Muscle layer of colon (tissue), 2 donors: ENCODE measurements at regions not wholly inside any gene's neighbourhood (a gene's known extent, or its start where the extent isn't known, plus 50 kb on each side); places are given as distances from the start of the nearest gene placed in this dataset.

ENCODE experiments used
- H3K27ac ChIP-seq: one replicate; pipeline ENCODE4 v1.7.0; 2013; ENCODE audit warnings: low read depth, mild to moderate bottlenecking, low read length, moderate library complexity
- H3K27me3 ChIP-seq, 2 donors: one replicate each; pipeline ENCODE4 v1.7.0; 2013; ENCODE audit warnings: low read length in 2 of 2, mild to moderate bottlenecking in 2 of 2; ENCODE audit not compliant: insufficient read depth in 2 of 2, control insufficient read depth in 1 of 2
- H3K36me3 ChIP-seq: one replicate; pipeline ENCODE4 v1.7.0; 2013; ENCODE audit warnings: mild to moderate bottlenecking, low read length; ENCODE audit not compliant: insufficient read depth
- H3K4me1 ChIP-seq: one replicate; pipeline ENCODE4 v1.7.0; 2013; ENCODE audit warnings: mild to moderate bottlenecking, low read length; ENCODE audit not compliant: insufficient read depth
- H3K4me3 ChIP-seq, 2 donors: one replicate each; pipeline ENCODE4 v1.7.0; 2013; ENCODE audit warnings: low read length in 2 of 2, low read depth in 1 of 2, mild to moderate bottlenecking in 1 of 2, moderate library complexity in 1 of 2
- H3K9ac ChIP-seq: one replicate; pipeline ENCODE4 v1.7.0; 2013; ENCODE audit warnings: low read length
- H3K9me3 ChIP-seq: one replicate; pipeline ENCODE4 v1.7.0; 2013; ENCODE audit warnings: mild to moderate bottlenecking, low read length
- donor health status: abdominal sarcoma.
- donor health status: Adenocarcinoma of cecum.

DNA sequence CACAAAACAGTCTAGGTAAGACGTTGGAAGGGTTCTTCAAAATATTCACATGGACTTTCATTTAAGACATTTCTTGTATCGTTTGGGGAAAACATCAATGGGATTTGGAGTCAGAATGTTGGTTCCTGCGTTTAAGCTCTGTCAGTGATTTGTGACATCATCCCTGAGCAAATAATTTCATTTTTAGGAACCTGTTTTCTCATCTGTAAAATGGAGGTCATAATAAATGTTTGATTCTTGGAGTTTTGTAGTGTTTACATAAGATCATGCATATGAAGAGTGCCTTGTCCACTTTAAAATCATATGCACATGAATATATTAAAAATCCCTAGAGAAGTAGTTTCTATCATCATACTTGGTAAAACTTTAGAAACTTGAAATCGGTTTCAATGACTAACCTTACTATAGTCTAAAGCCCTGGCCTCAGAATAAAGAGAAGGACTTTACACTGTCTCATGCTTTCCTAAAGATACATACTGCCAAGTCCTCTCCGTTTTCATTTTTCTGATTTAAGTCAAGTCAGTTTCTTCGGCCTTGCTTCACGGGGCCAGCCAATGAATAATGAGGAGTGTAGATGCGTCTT, 178.4 kb downstream of the ADSS2 start:
- no peak overlapping the region for H3K4me3 ChIP-seq
- peaks cover 17% of the 10 kb centered on the region for H3K4me1 ChIP-seq
- H3K9me3 ChIP-seq, result no peaks in the 10 kb centered on the region
- H3K27me3 ChIP-seq, result no peaks in the 10 kb centered on the region
- no peaks in the 10 kb centered on the region for H3K36me3 ChIP-seq
- H3K27ac ChIP-seq, result peak overlapping the region; percentile 51
- H3K9ac ChIP-seq, result peak overlapping the region; percentile 3

DNA sequence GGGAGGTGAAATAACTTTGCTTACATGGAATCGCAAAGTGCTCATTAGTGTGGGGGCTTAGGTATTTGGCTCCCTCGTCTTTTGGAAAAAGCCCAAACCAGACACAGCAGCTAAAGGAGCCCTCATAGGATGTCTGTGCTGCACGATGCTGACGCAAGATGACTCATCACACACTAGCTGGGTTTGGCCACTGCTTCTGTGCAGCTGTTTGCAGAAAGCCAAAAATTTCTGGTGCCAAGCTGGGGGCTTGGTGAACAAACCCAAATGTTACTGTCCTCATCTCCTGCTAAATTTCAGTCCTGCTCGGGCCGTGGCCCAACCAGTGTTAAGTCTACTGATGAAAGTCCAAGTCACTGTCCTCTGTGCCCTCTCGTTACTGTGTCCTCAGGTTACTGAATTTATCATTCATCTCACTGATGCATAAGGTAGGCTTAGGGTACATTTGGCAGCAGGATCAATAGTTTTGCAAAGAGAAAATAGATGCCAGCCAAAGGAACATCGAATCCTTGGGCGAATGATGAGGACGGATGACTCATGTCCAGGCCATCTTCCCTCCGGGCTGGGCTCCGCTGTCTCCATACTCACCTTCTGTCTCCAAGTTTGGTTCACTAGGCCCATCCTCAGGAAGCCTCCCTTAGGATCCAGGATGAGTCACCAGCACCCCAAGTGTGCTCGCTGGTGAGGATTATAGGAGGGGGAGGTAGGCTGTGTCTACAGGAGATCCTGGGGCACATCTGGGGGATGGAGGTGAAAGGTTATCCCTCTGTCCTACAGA, 177.7 kb downstream of the ADSS2 start:
- H3K9me3 ChIP-seq, result no peaks in the 10 kb centered on the region
- peaks cover 17% of the 10 kb centered on the region for H3K4me1 ChIP-seq
- H3K36me3 ChIP-seq, result no peaks in the 10 kb centered on the region
- no peak overlapping the region for H3K4me3 ChIP-seq
- no peaks in the 10 kb centered on the region for H3K27me3 ChIP-seq
- peak overlapping the region; percentile 3 for H3K9ac ChIP-seq
- peak overlapping the region; percentile 51 for H3K27ac ChIP-seq

DNA sequence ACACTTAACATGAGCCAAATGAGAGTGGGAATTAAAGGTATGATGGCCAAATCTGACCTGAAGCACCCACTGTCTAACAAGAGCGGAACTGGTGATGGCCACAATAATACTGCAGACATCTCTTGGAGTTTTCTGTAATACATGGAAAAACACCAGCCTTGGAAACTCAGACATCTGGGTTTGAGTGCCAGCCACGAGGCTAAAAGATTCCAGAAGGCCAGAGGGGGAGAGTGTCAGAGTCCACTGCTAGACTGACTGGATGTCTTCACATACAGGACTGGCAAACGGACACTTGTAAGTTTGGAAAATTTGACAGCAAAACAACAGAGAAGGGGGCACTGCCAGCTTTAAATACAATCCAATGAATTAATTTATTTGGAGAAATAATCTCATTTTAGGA, 175.1 kb downstream of the ADSS2 start:
- no peak overlapping the region for H3K4me3 ChIP-seq
- no peaks in the 10 kb centered on the region for H3K36me3 ChIP-seq
- H3K9ac ChIP-seq, result no peak overlapping the region
- H3K4me1 ChIP-seq, result peaks cover 17% of the 10 kb centered on the region
- H3K9me3 ChIP-seq, result no peaks in the 10 kb centered on the region
- no peaks in the 10 kb centered on the region for H3K27me3 ChIP-seq
- no peak overlapping the region for H3K27ac ChIP-seq

DNA sequence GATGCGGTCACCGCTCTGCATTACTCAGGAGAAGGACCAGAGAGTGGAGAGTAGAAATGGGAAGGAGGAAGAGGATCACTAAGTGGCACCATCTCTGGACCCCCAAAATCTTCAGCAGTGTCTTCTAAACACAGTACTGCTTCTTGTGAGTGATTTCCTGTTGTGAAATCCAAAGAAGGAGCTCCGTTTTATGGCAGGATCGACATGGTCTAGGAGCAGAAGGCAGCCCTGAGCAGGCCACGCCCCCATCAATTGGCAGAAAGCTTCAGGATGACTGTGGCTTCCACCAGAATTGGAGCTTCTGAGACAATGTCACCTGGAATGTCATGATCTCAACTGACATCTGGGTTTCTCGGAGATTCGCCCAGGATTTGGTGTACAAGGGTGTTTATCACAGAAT, 171.5 kb downstream of the ADSS2 start:
- H3K36me3 ChIP-seq, result no peaks in the 10 kb centered on the region
- H3K4me3 ChIP-seq, result no peak overlapping the region
- no peaks in the 10 kb centered on the region for H3K27me3 ChIP-seq
- no peak overlapping the region for H3K27ac ChIP-seq
- H3K9ac ChIP-seq, result no peak overlapping the region
- no peaks in the 10 kb centered on the region for H3K9me3 ChIP-seq
- H3K4me1 ChIP-seq, result no peaks in the 10 kb centered on the region

- no peaks in the 10 kb centered on the region for H3K27me3 ChIP-seq
- no peak overlapping the region for H3K27ac ChIP-seq
- H3K36me3 ChIP-seq, result no peaks in the 10 kb centered on the region
- no peaks in the 10 kb centered on the region for H3K4me1 ChIP-seq
- no peaks in the 10 kb centered on the region for H3K9me3 ChIP-seq
- no peak overlapping the region for H3K9ac ChIP-seq
- no peak overlapping the region for H3K4me3 ChIP-seq
Measured at GRCh38 chr1:244280859-244281258, 170.8 kb downstream of the ADSS2 start.

DNA sequence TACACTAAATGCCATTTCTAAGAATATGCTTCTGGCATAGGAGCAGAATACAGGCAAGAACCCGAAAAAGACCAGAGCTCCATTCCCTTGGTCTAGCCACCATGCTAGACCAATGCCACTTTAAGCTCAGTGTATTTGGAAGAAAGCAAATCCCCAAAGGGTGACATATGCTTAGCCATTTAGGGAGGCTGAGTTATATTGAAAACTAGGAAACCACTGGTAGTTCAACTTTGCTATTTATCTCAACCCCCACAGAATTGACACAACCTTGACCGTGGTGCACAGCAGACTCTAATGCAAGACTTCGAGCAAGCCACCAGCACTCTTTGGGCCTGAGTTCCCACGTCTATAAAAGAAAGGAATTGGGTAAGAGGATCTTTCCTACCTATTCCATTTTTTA, 167.9 kb downstream of the ADSS2 start:
- Histone ChIP-seq H3K4me3 (no peak overlapping the region), H3K9ac (no peak overlapping the region), H3K4me1 (no peaks in the 10 kb centered on the region), H3K36me3 (no peaks in the 10 kb centered on the region), H3K9me3 (no peaks in the 10 kb centered on the region), H3K27ac (no peak overlapping the region), H3K27me3 (no peaks in the 10 kb centered on the region)

DNA sequence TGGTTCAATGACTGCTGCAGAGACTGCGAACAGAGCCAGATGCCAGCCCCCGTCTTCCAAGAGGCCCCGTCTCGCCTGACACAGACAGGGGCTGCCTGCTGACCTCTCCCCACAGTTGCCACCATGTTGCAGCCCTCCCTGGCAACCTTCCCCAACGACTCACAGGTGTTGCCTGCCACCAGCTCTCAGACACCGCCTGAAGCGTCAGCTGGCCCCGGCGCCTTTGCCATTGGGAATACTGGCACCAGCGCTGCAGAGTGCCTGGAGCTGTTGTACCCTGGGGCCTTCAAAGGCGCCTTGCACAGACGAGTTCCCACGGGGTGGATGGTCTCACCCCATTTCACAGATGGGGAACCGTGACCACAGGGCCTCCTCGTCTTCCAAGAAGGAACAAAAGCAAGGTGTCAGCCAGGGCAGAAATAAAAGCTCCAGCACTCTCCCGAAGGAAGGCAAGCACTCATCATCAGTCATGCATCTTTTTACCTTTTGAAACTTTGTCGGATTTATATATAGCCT, 167.0 kb downstream of the ADSS2 start:
- no peaks in the 10 kb centered on the region for H3K27me3 ChIP-seq
- H3K9me3 ChIP-seq, result no peaks in the 10 kb centered on the region
- H3K4me3 ChIP-seq, result no peak overlapping the region
- no peaks in the 10 kb centered on the region for H3K4me1 ChIP-seq
- no peaks in the 10 kb centered on the region for H3K36me3 ChIP-seq
- H3K9ac ChIP-seq, result no peak overlapping the region
- no peak overlapping the region for H3K27ac ChIP-seq

- no peak overlapping the region for H3K9ac ChIP-seq
- H3K9me3 ChIP-seq, result no peaks in the 10 kb centered on the region
- H3K27me3 ChIP-seq, result no peaks in the 10 kb centered on the region
- H3K4me1 ChIP-seq, result no peaks in the 10 kb centered on the region
- no peaks in the 10 kb centered on the region for H3K36me3 ChIP-seq
- no peak overlapping the region for H3K27ac ChIP-seq
- no peak overlapping the region for H3K4me3 ChIP-seq
Measured at GRCh38 chr1:244286341-244286740, 165.4 kb downstream of the ADSS2 start.

DNA sequence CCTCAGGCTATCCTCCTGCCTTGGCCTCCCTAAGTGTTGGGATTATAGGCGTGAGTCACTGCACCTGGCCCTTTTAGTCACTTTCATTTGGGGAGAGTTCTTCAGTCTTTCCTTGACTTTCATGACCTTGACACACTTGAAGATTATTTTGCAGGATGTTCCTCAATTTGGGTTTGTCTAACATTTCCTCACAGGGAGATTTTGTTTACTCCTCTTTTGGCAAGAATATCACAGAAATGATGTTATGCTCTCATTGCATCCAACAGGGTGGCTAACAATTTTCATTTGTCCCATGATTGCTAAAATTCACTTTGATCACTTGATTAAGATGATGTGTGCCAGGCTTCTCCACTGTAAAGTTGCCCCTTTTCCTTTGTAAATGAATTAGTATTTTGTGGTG, 164.0 kb downstream of the ADSS2 start:
- no peaks in the 10 kb centered on the region for H3K36me3 ChIP-seq
- no peak overlapping the region for H3K4me3 ChIP-seq
- no peaks in the 10 kb centered on the region for H3K4me1 ChIP-seq
- no peak overlapping the region for H3K27ac ChIP-seq
- H3K9me3 ChIP-seq, result no peaks in the 10 kb centered on the region
- no peak overlapping the region for H3K9ac ChIP-seq
- H3K27me3 ChIP-seq, result no peaks in the 10 kb centered on the region

DNA sequence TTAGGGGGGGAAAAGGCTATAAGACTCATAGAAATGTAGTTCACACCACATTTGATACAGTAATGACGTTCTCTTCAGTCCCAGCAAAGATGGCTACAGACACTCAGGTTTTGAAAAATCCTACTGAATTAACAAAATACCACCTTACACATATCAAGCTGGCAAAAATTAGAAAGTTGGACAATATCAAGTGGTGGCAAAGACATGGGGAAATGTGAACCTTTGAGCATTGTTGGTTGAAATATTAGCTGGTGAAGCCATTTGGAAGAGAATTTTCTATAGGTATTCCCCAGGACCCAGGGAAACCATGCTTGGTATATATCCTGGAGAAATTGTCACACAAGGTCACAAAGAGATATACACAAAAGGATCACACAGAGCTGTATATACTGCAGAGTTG, 163.0 kb downstream of the ADSS2 start:
- H3K9me3 ChIP-seq, result no peaks in the 10 kb centered on the region
- H3K4me3 ChIP-seq, result no peak overlapping the region
- no peaks in the 10 kb centered on the region for H3K36me3 ChIP-seq
- no peak overlapping the region for H3K27ac ChIP-seq
- no peak overlapping the region for H3K9ac ChIP-seq
- H3K4me1 ChIP-seq, result no peaks in the 10 kb centered on the region
- no peaks in the 10 kb centered on the region for H3K27me3 ChIP-seq

- Histone ChIP-seq H3K27me3 (no peaks in the 10 kb centered on the region), H3K36me3 (no peaks in the 10 kb centered on the region), H3K4me3 (no peak overlapping the region), H3K9me3 (no peaks in the 10 kb centered on the region), H3K4me1 (no peaks in the 10 kb centered on the region), H3K9ac (no peak overlapping the region), H3K27ac (no peak overlapping the region)
Measured at GRCh38 chr1:244289991-244290785, 161.5 kb downstream of the ADSS2 start.
